ENCODE measurements at regions not wholly inside any gene's neighbourhood (a gene's known extent, or its start where the extent isn't known, plus 50 kb on each side); places are given as distances from the start of the nearest gene placed in this dataset.
"Not testable (repeated sequence)": the region's sequence is repeated elsewhere in the genome, so short reads cannot be mapped to it uniquely, and the experiment has no call there.

DNA sequence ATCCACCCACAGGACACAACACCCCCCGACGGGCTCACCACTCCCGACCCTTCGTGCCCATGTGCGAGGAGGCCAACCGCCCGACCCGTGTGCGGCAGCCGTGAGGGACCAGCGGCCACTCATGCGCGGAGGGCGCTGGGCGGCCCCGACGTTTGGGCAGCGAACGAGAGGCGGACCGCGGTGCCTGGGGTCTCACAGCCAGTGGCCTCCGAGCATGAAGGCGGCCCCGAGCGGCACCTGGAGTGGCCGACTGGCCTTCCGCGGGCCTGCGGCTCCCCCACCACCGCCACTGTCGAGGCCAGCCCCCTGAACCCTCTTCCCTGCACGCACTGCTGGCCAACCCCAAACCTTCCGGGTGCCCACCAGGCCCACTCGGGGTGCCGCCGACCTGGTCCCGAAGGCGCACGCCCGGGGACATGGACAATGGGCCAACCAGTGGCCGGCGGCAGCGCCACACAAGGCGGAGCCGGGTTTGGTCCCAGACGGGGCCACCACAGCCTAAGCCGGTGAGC is 4274.9 kb upstream of the OR11H1 start:
- H3K4me3 Mint-ChIP-seq: no peak overlapping the region
- no peak overlapping the region for H3K27ac Mint-ChIP-seq
- no peaks in the 10 kb centered on the region for H3K9me3 Mint-ChIP-seq
- H3K27me3 Mint-ChIP-seq: no peaks in the 10 kb centered on the region
- H3K4me1 Mint-ChIP-seq: no peaks in the 10 kb centered on the region
- no peaks in the 10 kb centered on the region for H3K36me3 Mint-ChIP-seq

DNA sequence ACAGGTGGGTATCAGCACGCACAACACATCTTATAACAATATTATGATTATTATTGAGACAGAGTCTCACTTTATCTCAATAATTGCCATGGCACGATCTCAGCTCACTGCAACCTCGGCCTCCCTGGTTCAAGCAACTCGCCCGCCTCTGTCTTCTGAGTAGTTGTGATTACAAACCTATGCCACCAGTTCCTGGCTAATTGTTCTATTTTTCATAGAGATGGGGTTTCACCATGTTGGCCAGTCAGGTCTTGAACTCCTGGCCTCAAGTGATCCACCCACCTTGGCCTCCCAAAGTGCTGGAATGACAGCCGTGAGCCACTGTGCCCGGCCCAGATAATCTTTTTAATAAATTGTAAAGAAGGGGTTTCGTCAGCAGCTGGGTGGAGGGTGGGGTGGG is 4257.0 kb upstream of the OR11H1 start:
- not testable (repeated sequence) for H3K27ac Mint-ChIP-seq, H3K4me3 Mint-ChIP-seq, H3K9me3 Mint-ChIP-seq, H3K4me1 Mint-ChIP-seq, H3K36me3 Mint-ChIP-seq, H3K27me3 Mint-ChIP-seq

DNA sequence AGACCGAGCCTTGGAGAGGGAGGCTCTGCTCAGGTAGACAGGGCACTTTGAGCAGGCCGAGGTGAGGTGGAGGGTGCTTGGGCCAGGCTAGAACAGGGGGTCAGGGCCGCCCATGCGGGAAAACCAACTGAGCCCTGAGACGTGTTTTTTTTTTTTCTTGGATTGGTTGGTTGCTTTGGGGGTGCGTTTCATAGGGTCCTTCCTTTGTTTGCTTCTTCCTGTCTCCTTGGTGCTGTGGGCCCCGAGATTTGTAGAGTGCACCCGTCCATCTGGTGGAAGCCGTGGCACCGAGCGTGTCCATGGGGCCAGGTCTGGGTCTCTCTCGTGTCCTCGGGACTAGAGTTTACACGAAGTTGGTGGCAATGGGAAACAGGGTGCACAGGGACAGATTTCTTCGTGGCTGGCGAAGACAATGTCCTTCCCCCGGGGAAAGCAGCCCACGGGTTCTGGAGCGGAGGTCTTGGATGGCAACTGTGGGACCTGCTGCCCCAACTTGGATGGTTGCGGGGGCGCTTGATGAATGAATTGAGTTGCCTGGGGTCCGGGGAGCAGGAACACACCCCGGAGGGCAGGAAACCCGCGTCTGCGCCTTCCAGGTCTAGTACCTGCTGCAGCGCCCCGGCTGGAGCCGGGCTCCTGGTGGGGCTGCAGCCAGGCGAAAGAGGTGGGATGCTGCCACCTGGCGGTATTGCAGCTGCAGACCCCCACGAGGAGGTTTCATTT is 4242.7 kb upstream of the OR11H1 start:
- H3K27ac Mint-ChIP-seq, H3K4me1 Mint-ChIP-seq, H3K36me3 Mint-ChIP-seq, H3K4me3 Mint-ChIP-seq, H3K27me3 Mint-ChIP-seq: not testable (repeated sequence)
- peaks cover 6 to 17% (median 6%) of the 10 kb centered on the region in 3 donors for H3K9me3 Mint-ChIP-seq

DNA sequence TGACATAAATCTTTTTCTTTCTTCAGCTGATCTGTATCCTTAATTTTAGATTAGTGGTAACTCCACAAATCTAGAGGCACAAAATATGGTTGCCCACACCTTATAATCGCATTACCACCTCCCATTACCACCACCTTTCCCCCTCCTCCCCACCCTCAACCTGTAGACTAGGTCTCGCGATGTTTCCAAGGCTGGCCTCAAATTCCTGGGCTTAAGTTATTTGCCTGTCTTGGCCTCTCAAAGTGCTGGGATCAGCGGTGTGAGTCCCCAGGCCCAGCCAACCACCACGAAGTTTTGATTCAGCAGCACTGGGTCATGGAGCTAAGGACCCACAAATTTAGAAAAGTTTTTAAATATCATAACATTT is 4242.2 kb upstream of the OR11H1 start:
- H3K27me3 Mint-ChIP-seq, H3K4me3 Mint-ChIP-seq, H3K36me3 Mint-ChIP-seq, H3K4me1 Mint-ChIP-seq: not testable (repeated sequence)
- Mint-ChIP-seq H3K9me3 (peaks cover 7 to 19% (median 8%) of the 10 kb centered on the region in 3 donors), H3K27ac (peak overlapping the region in 1 of 3 donors; percentile 19)

DNA sequence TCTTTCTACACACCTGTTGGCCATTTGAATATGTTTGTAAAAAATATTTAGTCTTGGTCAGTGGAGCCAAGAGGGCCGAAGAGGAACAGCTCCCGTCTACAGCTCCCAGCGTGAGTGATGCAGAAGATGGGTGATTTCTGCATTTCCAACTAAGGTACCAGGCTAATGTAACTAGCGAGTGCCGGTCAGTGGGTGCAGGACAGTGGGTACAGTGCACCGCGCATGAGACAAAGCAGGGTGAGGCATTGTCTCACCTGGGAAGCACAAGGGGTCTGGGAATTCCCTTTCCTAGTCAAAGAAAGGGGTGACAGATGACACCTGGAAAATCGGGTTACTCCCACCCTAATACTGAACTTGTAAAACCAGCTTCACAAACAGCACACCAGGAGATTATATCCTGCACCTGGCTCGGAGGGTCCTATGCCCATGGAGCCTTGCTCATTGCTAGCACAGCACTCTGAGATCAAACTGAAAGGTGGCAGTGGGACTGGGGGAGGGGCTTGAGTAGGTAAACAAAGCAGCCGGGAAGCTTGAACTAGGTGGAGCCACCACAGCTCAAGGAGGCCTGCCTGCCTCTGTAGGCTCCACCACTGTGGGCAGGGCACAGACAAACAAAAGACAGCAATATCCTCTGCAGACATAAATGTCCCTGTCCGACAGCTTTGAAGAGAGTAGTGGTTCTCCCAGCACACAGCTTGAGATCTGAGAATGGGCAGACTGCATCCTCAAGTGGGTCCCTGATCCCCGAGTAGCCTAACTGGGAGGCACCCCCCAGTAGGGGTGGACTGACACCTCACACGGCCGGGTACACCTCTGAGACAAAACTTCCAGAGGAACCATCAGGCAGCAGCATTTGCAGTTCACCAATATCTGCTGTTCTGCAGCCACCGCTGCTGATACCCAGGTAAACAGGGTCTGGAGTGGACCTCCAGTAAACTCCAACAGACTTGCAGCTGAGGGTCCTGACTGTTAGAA is 4239.5 kb upstream of the OR11H1 start:
- not testable (repeated sequence) for H3K27ac Mint-ChIP-seq, H3K27me3 Mint-ChIP-seq, H3K4me1 Mint-ChIP-seq, H3K36me3 Mint-ChIP-seq, H3K4me3 Mint-ChIP-seq
- H3K9me3 Mint-ChIP-seq: peaks cover 13 to 25% (median 21%) of the 10 kb centered on the region in 3 donors

DNA sequence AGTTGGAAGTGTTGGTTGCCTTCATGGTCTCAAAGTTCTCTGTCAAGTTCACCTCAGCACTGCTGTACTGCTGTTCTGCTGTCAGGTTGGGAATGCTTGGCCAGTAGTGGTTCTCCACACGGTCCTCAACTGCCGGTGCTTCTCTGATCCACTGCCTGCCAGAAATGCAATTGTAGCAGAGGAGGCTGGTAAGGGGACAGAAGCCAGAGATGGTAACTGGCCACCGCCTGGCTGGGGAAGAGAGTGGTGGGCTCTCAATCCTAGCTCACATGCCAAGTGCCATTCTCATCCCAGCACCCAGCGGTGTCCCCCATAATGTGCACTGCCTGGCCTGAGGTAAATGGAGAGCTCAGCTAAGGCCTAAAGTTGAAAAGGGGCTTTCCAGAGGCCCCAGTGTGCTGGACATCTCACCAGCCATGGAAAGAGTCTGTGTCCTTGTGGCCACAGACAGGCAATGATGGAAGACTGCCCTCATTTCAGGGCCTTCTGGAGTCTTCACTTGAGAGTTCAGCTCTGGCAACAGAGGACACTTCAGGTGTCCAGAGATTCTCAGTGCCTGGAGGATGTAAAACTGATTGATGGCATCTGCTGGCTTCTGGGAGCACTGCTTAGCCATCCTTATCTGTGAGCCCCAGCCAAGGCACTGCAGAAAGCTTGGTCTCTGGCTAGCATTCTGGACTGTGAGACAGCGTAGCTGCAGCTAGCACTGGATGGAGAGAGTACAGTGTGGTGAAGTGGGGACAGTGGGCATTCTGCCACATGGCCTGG is 4229.7 kb upstream of the OR11H1 start:
- H3K36me3 Mint-ChIP-seq, H3K4me3 Mint-ChIP-seq, H3K27me3 Mint-ChIP-seq, H3K4me1 Mint-ChIP-seq, H3K27ac Mint-ChIP-seq: not testable (repeated sequence)
- peaks cover 3 to 29% (median 25%) of the 10 kb centered on the region in 3 donors for H3K9me3 Mint-ChIP-seq

DNA sequence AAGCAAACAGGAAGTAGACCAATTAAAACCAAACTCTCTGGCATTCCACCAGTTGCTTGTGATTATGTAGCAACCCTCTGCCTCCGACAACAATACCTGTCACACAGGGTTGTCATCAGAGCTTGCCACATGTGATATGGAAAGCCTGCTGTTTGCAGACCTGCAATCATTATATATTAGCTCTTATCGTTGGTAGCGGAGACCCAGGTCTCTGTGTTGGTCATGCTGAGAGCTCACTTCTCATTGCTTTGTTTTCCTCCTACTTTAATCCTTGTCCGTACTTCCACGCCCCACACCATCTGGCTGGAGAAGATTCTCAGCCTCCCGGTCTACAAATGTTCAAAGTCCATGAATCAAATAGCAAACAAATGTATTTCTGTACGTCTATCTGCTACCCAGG is 4225.6 kb upstream of the OR11H1 start:
- H3K4me3 Mint-ChIP-seq, H3K27ac Mint-ChIP-seq, H3K36me3 Mint-ChIP-seq, H3K27me3 Mint-ChIP-seq, H3K4me1 Mint-ChIP-seq: not testable (repeated sequence)
- H3K9me3 Mint-ChIP-seq: peaks cover 10 to 33% (median 26%) of the 10 kb centered on the region in 3 donors

DNA sequence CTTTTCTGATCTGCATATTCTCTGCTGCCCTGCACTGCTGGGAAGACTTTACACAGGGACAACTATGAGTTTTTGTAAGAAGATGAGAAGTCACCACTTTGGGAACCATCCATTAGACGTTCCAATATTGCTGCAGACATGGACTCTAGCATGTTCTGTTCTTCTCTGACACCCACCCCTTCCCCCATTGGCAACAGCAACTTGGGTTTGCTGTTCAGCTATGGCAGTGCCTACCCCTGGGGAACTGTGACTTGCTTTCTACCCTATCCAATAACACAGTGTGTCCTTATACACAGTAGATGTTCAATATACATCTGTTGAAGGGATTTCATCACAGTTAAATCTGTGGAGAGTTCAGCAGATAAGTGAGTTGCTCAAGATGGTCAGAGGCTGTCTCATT is 4225.1 kb upstream of the OR11H1 start:
- not testable (repeated sequence) for H3K36me3 Mint-ChIP-seq, H3K27me3 Mint-ChIP-seq, H3K27ac Mint-ChIP-seq, H3K4me3 Mint-ChIP-seq, H3K4me1 Mint-ChIP-seq
- peaks cover 10 to 33% (median 29%) of the 10 kb centered on the region in 3 donors for H3K9me3 Mint-ChIP-seq

DNA sequence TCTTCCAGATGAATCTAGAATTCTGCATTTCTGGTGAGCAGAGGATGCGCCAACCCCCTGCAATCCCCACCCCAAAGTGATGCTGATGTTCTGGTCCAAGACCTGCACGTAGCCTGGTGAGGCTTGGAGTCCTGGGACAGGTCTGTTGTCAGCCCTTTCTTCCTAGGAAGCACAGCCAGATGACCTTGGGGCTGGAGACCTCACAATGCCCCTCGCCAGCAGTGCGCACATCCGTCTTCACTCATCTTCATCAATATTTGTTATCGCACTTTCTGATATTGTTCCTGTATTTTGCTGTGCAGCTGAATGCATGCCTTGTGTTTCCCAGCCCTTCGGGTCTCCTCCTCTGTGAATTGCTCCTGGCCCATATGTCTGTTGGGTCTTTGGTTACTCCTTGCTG is 4222.8 kb upstream of the OR11H1 start:
- Mint-ChIP-seq H3K4me3 (peak overlapping the region in 1 of 4 donors; percentile 47), H3K9me3 (peaks cover 10 to 23% (median 23%) of the 10 kb centered on the region in 3 donors)
- not testable (repeated sequence) for H3K27ac Mint-ChIP-seq, H3K36me3 Mint-ChIP-seq, H3K4me1 Mint-ChIP-seq, H3K27me3 Mint-ChIP-seq

DNA sequence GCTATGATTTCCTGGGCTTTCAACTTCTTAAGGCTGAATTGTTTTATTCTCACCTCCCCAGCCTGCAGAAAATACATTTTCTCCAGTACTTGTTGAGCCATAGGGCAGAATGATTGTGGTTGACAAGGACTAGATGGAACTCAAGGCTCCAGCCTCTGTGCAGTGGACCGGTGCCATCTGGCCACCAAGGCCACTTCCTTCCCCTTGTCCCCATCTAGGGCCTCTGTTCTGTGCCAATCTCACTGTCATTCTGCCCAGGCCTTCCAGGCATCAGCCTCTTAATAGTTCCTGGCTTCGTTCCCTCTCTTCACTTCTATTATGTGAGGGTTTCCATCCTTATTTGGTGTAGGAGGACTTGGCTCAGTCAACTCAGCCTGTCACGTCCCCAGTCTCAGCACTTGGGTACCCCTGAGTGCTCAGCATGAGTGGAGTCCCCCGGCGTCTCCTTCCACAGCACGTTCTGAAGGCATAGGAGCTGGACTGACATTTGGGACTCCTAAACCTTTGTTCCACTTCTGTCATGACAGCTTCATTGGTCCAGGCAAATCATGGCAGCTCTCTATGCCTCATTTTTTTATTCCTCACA is 4221.0 kb upstream of the OR11H1 start:
- H3K27ac Mint-ChIP-seq, H3K4me1 Mint-ChIP-seq, H3K27me3 Mint-ChIP-seq, H3K36me3 Mint-ChIP-seq: not testable (repeated sequence)
- Mint-ChIP-seq H3K9me3 (peaks cover 10 to 21% (median 21%) of the 10 kb centered on the region in 3 donors), H3K4me3 (peak overlapping the region in 1 of 4 donors; percentile 40)

DNA sequence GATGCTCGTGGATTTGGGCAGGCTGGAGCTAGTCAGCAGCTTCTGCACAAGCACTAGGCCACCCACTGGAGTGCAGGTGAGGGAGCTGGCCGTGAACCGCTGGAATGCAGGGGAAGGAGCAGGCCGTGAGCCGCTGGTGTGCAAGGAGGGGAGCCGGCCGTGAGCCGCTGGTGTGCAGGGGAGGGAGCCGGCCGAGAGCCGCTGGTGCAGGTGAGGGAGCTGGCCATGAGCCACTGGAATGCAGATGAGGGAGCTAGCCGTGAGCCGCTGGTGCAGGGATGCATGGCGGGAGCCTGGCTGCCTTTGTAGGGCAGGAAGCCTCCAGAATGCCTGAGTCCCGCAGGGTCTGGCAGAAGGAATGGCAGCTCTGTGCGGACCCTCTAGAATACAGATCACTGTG is 4220.0 kb upstream of the OR11H1 start:
- no peaks in the 10 kb centered on the region for H3K27me3 Mint-ChIP-seq

DNA sequence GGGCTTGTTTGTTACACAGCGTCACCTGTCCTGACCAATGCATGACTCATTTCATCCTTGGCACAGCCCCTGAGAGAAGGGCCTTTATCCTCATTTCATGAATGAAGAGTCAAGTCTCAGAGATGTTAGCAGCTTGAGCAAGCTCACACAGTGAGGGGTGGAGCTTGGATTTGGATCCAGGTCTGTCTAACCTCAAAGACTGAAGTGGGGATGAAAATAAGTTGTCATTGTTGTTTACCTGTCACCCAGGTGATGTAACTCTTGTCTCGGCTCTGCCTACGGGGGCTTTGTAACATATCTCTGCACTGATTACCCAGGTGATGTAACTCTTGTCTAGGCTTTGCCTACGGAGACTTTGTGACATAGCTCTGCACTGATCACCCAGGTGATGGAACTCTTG is 4218.2 kb upstream of the OR11H1 start:
- H3K4me3 Mint-ChIP-seq, H3K4me1 Mint-ChIP-seq, H3K27me3 Mint-ChIP-seq, H3K36me3 Mint-ChIP-seq, H3K27ac Mint-ChIP-seq: not testable (repeated sequence)
- peaks cover 12 to 19% (median 19%) of the 10 kb centered on the region in 3 donors for H3K9me3 Mint-ChIP-seq

More for the DNA sequence above, 4220.0 kb upstream of the OR11H1 start:
- Mint-ChIP-seq H3K27ac (no peak overlapping the region), H3K9me3 (peaks cover 10 to 21% (median 16%) of the 10 kb centered on the region in 3 donors), H3K4me3 (no peak overlapping the region), H3K4me1 (no peaks in the 10 kb centered on the region), H3K36me3 (no peaks in the 10 kb centered on the region)

DNA sequence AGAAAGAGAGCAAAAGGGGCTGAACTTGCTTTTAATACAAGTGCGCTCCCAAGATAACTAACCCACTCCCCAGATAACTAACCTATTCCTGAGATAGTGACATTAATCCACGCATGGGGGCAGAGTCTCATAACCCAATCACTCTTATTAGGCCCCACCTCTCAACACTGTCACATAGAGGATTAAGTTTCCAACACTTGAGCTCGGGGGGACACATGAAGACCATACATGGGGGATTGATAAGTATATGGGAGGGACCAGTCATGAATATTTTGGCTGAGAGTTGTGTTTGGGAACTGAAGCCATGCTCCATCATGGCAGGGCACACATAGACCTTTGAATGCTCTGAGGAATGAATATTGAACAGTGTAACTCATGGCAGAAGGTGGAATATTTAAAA is 4217.3 kb upstream of the OR11H1 start:
- H3K4me1 Mint-ChIP-seq, H3K27me3 Mint-ChIP-seq, H3K27ac Mint-ChIP-seq, H3K4me3 Mint-ChIP-seq, H3K36me3 Mint-ChIP-seq: not testable (repeated sequence)
- H3K9me3 Mint-ChIP-seq: peaks cover 10 to 19% (median 19%) of the 10 kb centered on the region in 3 donors

DNA sequence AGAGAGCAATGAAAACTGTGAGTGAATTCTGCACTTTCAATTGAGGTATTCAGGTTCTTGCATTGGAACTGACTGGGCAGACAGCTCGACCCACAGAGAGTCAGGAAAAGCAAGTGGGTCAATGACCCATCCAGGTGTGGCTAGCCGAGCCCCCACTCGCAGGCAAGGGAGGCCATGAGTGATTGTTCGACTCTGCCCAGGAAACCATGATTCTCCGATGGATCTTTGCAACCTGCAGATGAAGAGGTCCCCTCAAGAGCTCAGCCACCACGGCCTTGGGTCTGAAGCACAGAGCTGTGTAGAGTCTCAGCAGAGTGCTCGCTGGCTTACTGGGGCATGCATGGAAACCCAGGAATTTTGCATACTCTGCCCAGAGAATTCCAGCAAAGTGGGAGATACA is 4215.4 kb upstream of the OR11H1 start:
- H3K27me3 Mint-ChIP-seq, H3K4me1 Mint-ChIP-seq, H3K4me3 Mint-ChIP-seq, H3K36me3 Mint-ChIP-seq, H3K27ac Mint-ChIP-seq: not testable (repeated sequence)
- peaks cover 4 to 12% (median 12%) of the 10 kb centered on the region in 3 donors for H3K9me3 Mint-ChIP-seq

All from IgD-negative memory B cell (primary cell).